PC-3 (cell line): ENCODE measurements at regions not wholly inside any gene's neighbourhood (a gene's known extent, or its start where the extent isn't known, plus 50 kb on each side); places are given as distances from the start of the nearest gene placed in this dataset.

Experiments
- ATAC-seq: fragments of 200-7000 bp; cut with Tn5 transposase; 2 replicates; pipeline ENCODE4 v1.9.1; 2020; ENCODE audit warnings: mild to moderate bottlenecking, moderate library complexity
- BruUV-seq: library from RNA; stranded (reverse); fragments of 400-500 nt; replicated peaks from 2 replicates; lab custom pipeline; 2021; lab: Mats Ljungman, UMichigan
- CTCF ChIA-PET: fragments of 300-600 bp; sonication (Branson Sonifier 250); formaldehyde crosslinking; loops from one replicate; lab custom pipeline; 2022; ENCODE audit warnings: antibody characterized with exemption; lab: Charles Lee
- POLR2A ChIA-PET: fragments of 300-600 bp; sonication (Branson Sonifier 250); formaldehyde crosslinking; loops from one replicate; lab custom pipeline; 2022; ENCODE audit warnings: antibody characterized with exemption; ENCODE audit not compliant: unreplicated experiment; lab: Charles Lee
- DNase-seq: peaks from one replicate; pipeline ENCODE4 v3.0.0-alpha.2; 2015
- H2AFZ ChIP-seq: fragments of 300-600 bp; sonication (generic); 2 replicates; pipeline ENCODE4 v1.6.0; 2016; ENCODE audit warnings: antibody characterized with exemption, low read length
- H3F3A ChIP-seq: fragments of 300-600 bp; sonication (generic); one replicate; pipeline ENCODE4 v1.6.0; 2017; ENCODE audit warnings: antibody characterized with exemption, low read length, control low read depth, mild to moderate bottlenecking; ENCODE audit not compliant: unreplicated experiment
- H3K27ac ChIP-seq: fragments of 300-600 bp; sonication (generic); 2 replicates; pipeline ENCODE4 v1.5.1; 2016; ENCODE audit warnings: mild to moderate bottlenecking, low read length
- H3K27me3 ChIP-seq: fragments of 300-600 bp; sonication (generic); 2 replicates; pipeline ENCODE4 v1.6.1; 2016; ENCODE audit warnings: low read length, mixed read lengths
- H3K36me3 ChIP-seq: fragments of 300-600 bp; sonication (generic); 2 replicates; pipeline ENCODE4 v1.6.1; 2016; ENCODE audit warnings: low read depth, mixed run types, low read length, mixed read lengths
- H3K4me1 ChIP-seq: fragments of 300-600 bp; sonication (generic); 2 replicates; pipeline ENCODE4 v1.5.1; 2016; ENCODE audit warnings: low read length; ENCODE audit not compliant: insufficient read depth
- H3K4me2 ChIP-seq: fragments of 300-600 bp; sonication (generic); 2 replicates; pipeline ENCODE4 v1.6.0; 2016; ENCODE audit warnings: low read length
- H3K4me3 ChIP-seq: fragments of 300-600 bp; sonication (generic); 2 replicates; pipeline ENCODE4 v1.5.1; 2016; ENCODE audit warnings: mild to moderate bottlenecking, low read length, mixed read lengths
- H3K79me2 ChIP-seq: fragments of 300-600 bp; sonication (generic); 2 replicates; pipeline ENCODE4 v1.6.1; 2017; ENCODE audit warnings: low read length, mixed read lengths
- H3K9ac ChIP-seq: fragments of 300-600 bp; sonication (generic); 2 replicates; pipeline ENCODE4 v1.6.0; 2016; ENCODE audit warnings: mild to moderate bottlenecking, low read length
- H3K9me2 ChIP-seq: fragments of 300-600 bp; sonication (generic); replicated peaks from 2 replicates; pipeline ENCODE4 v1.6.1; 2016; ENCODE audit warnings: mixed run types, low read length, mixed read lengths
- H3K9me3 ChIP-seq: fragments of 300-600 bp; sonication (generic); 2 replicates; pipeline ENCODE4 v1.6.1; 2016; ENCODE audit warnings: low read length, mixed read lengths
- H4K20me1 ChIP-seq: fragments of 300-600 bp; sonication (generic); 2 replicates; pipeline ENCODE4 v1.6.1; 2016; ENCODE audit warnings: low read length, mixed read lengths
- CTCF ChIP-seq: fragments of 300-600 bp; sonication (generic); conservative IDR thresholded peaks from 2 replicates; pipeline ENCODE4 v1.5.1; 2017; ENCODE audit warnings: antibody characterized with exemption, low read depth, mild to moderate bottlenecking, low read length
- EZH2 ChIP-seq: fragments of 300-600 bp; sonication (generic); IDR thresholded peaks from one replicate; pipeline ENCODE4 v1.6.1; 2017; ENCODE audit warnings: antibody characterized with exemption, mild to moderate bottlenecking, low read length; ENCODE audit not compliant: unreplicated experiment
- EZH2phosphoT487 ChIP-seq: fragments of 300-600 bp; sonication (generic); IDR thresholded peaks from 2 replicates; pipeline ENCODE4 v1.6.1; 2018; ENCODE audit warnings: mild to moderate bottlenecking, antibody characterized with exemption, low read length, borderline replicate concordance
- intact Hi-C: fragments of 100-400 bp; cut with micrococcal nuclease; formaldehyde crosslinking; loops from 2 replicates; pipeline ENCODE4 v1.9.0; 2023

GRCh38 chr7:113784316-113784715 is 134.5 kb downstream of the PPP1R3A start:
- POLR2A ChIA-PET, result no interaction called here
- no TSS peak for BruUV-seq
- Histone ChIP-seq H3K27ac (no peak overlapping the region), H3K27me3 (no peaks in the 10 kb centered on the region), H3K9me2 (no peaks in the 10 kb centered on the region), H4K20me1 (no peaks in the 10 kb centered on the region), H3K9ac (no peak overlapping the region), H2AFZ (no peak overlapping the region), H3K79me2 (no peaks in the 10 kb centered on the region), H3K9me3 (no peaks in the 10 kb centered on the region), H3F3A (no peaks in the 10 kb centered on the region), H3K36me3 (no peaks in the 10 kb centered on the region), H3K4me3 (no peak overlapping the region), H3K4me1 (no peaks in the 10 kb centered on the region), H3K4me2 (no peak overlapping the region)
- CTCF ChIA-PET, result no interaction called here
- no peak for ATAC-seq
- TF ChIP-seq CTCF, result no peak
- TF ChIP-seq EZH2phosphoT487, result no peak
- no peak for DNase-seq
- intact Hi-C loops, result no loop called here

- ChIA-PET CTCF (no interaction called here), POLR2A (no interaction called here)
- Histone ChIP-seq H3K27ac (no peak overlapping the region), H3K4me2 (no peak overlapping the region), H3K9me2 (no peaks in the 10 kb centered on the region), H3K36me3 (no peaks in the 10 kb centered on the region), H3K79me2 (no peaks in the 10 kb centered on the region), H3F3A (no peaks in the 10 kb centered on the region), H4K20me1 (no peaks in the 10 kb centered on the region), H3K4me1 (no peaks in the 10 kb centered on the region), H2AFZ (no peak overlapping the region), H3K9me3 (no peaks in the 10 kb centered on the region), H3K9ac (no peak overlapping the region), H3K27me3 (no peaks in the 10 kb centered on the region), H3K4me3 (no peak overlapping the region)
- no peak for DNase-seq
- ATAC-seq, result no peak
- intact Hi-C loops, result no loop called here
- TF ChIP-seq CTCF (no peak), EZH2phosphoT487 (no peak), EZH2 (no peak)
- BruUV-seq, result no TSS peak
These were observed 135.4 kb downstream of the PPP1R3A start for GRCh38 chr7:113783403-113783802.

- Histone ChIP-seq H3K79me2 (no peaks in the 10 kb centered on the region), H4K20me1 (no peaks in the 10 kb centered on the region), H3K4me2 (no peak overlapping the region), H3K9me3 (no peaks in the 10 kb centered on the region), H3K4me1 (no peaks in the 10 kb centered on the region), H3K4me3 (no peak overlapping the region), H3K27ac (no peak overlapping the region), H3K36me3 (no peaks in the 10 kb centered on the region), H3K9ac (no peak overlapping the region), H3K27me3 (0 out of 2 replicates have a peak, but pooled peaks cover 5% of the 10 kb centered on the region), H3K9me2 (no peaks in the 10 kb centered on the region), H2AFZ (no peak overlapping the region), H3F3A (no peaks in the 10 kb centered on the region)
- DNase-seq (no peak), ATAC-seq (no peak)
- no TSS peak for BruUV-seq
- ChIA-PET POLR2A (no interaction called here), CTCF (no interaction called here)
- no peak for TF ChIP-seq EZH2
- TF ChIP-seq CTCF, result no peak
- TF ChIP-seq EZH2phosphoT487, result no peak
- intact Hi-C loops, result no loop called here
These were observed 143.0 kb downstream of the PPP1R3A start for GRCh38 chr7:113775804-113776203.
